ENCODE measurements at regions not wholly inside any gene's neighbourhood (a gene's known extent, or its start where the extent isn't known, plus 50 kb on each side); places are given as distances from the start of the nearest gene placed in this dataset.

GRCh38 chr20:24821391-24821790, 127.7 kb upstream of the CST7 start:
- no peaks in the 10 kb centered on the region for H3K4me1 Mint-ChIP-seq
- no peak overlapping the region for H3K4me3 Mint-ChIP-seq
- peaks cover 14% of the 10 kb centered on the region for H3K27me3 Mint-ChIP-seq
- H3K36me3 Mint-ChIP-seq: no peaks in the 10 kb centered on the region
- no peak for ATAC-seq (ENCODE audit: low read depth)
- DNase-seq (ENCODE audit: low spot score in 2 of 2): no peak
- H3K9me3 Mint-ChIP-seq: no peaks in the 10 kb centered on the region
- H3K27ac Mint-ChIP-seq: no peak overlapping the region

- no peaks in the 10 kb centered on the region for H3K36me3 Mint-ChIP-seq
- H3K4me3 Mint-ChIP-seq: no peak overlapping the region
- no peak for DNase-seq (ENCODE audit: low spot score in 2 of 2)
- peaks cover 9% of the 10 kb centered on the region for H3K27me3 Mint-ChIP-seq
- no peaks in the 10 kb centered on the region for H3K4me1 Mint-ChIP-seq
- no peak for ATAC-seq (ENCODE audit: low read depth)
- no peak overlapping the region for H3K27ac Mint-ChIP-seq
- H3K9me3 Mint-ChIP-seq: no peaks in the 10 kb centered on the region
Measured at GRCh38 chr20:24823176-24823784, 125.8 kb upstream of the CST7 start.

GRCh38 chr20:24823989-24824693, 124.9 kb upstream of the CST7 start:
- no peak for ATAC-seq (ENCODE audit: low read depth)
- H3K9me3 Mint-ChIP-seq: no peaks in the 10 kb centered on the region
- no peaks in the 10 kb centered on the region for H3K4me1 Mint-ChIP-seq
- H3K27ac Mint-ChIP-seq: no peak overlapping the region
- no peak overlapping the region for H3K4me3 Mint-ChIP-seq
- H3K36me3 Mint-ChIP-seq: no peaks in the 10 kb centered on the region
- no peak for DNase-seq (ENCODE audit: low spot score in 2 of 2)
- H3K27me3 Mint-ChIP-seq: peaks cover 5% of the 10 kb centered on the region

- Mint-ChIP-seq H3K9me3 (peaks cover 1% of the 10 kb centered on the region), H3K4me1 (no peaks in the 10 kb centered on the region), H3K27me3 (peaks cover 5% of the 10 kb centered on the region), H3K4me3 (no peak overlapping the region), H3K27ac (no peak overlapping the region), H3K36me3 (no peaks in the 10 kb centered on the region)
- no peak for ATAC-seq (ENCODE audit: low read depth)
- no peak for DNase-seq (ENCODE audit: low spot score in 2 of 2)
Measured at GRCh38 chr20:24825591-24825990, 123.5 kb upstream of the CST7 start.

- Mint-ChIP-seq H3K4me1 (no peaks in the 10 kb centered on the region), H3K36me3 (no peaks in the 10 kb centered on the region), H3K27ac (no peak overlapping the region), H3K27me3 (no peaks in the 10 kb centered on the region), H3K9me3 (peaks cover 1% of the 10 kb centered on the region), H3K4me3 (no peak overlapping the region)
- DNase-seq (ENCODE audit: low spot score in 2 of 2) (no peak), ATAC-seq (ENCODE audit: low read depth) (no peak)
Measured at GRCh38 chr20:24827603-24828295, 121.3 kb upstream of the CST7 start.

- H3K27ac Mint-ChIP-seq: no peak overlapping the region
- H3K27me3 Mint-ChIP-seq: no peaks in the 10 kb centered on the region
- DNase-seq (ENCODE audit: low spot score in 2 of 2) (no peak), ATAC-seq (ENCODE audit: low read depth) (no peak)
- peaks cover 1% of the 10 kb centered on the region for H3K9me3 Mint-ChIP-seq
- no peak overlapping the region for H3K4me3 Mint-ChIP-seq
- no peaks in the 10 kb centered on the region for H3K4me1 Mint-ChIP-seq
- no peaks in the 10 kb centered on the region for H3K36me3 Mint-ChIP-seq
Measured at GRCh38 chr20:24828992-24829648, 119.9 kb upstream of the CST7 start.

GRCh38 chr20:24829649-24830370, 119.3 kb upstream of the CST7 start:
- Mint-ChIP-seq H3K27me3 (no peaks in the 10 kb centered on the region), H3K9me3 (peaks cover 1% of the 10 kb centered on the region), H3K36me3 (no peaks in the 10 kb centered on the region), H3K27ac (no peak overlapping the region), H3K4me3 (no peak overlapping the region), H3K4me1 (no peaks in the 10 kb centered on the region)
- ATAC-seq (ENCODE audit: low read depth) (no peak), DNase-seq (ENCODE audit: low spot score in 2 of 2) (no peak)

GRCh38 chr20:24830649-24831048, 118.4 kb upstream of the CST7 start:
- Mint-ChIP-seq H3K9me3 (peaks cover 1% of the 10 kb centered on the region), H3K36me3 (no peaks in the 10 kb centered on the region), H3K4me1 (no peaks in the 10 kb centered on the region), H3K4me3 (no peak overlapping the region), H3K27me3 (no peaks in the 10 kb centered on the region), H3K27ac (no peak overlapping the region)
- DNase-seq (ENCODE audit: low spot score in 2 of 2): no peak
- no peak for ATAC-seq (ENCODE audit: low read depth)

GRCh38 chr20:24831232-24831631, 117.8 kb upstream of the CST7 start:
- Mint-ChIP-seq H3K4me1 (no peaks in the 10 kb centered on the region), H3K9me3 (peaks cover 1% of the 10 kb centered on the region), H3K27ac (no peak overlapping the region), H3K4me3 (no peak overlapping the region), H3K36me3 (no peaks in the 10 kb centered on the region), H3K27me3 (peaks cover 4% of the 10 kb centered on the region)
- DNase-seq (ENCODE audit: low spot score in 2 of 2): no peak
- no peak for ATAC-seq (ENCODE audit: low read depth)

GRCh38 chr20:24832518-24832917, 116.6 kb upstream of the CST7 start:
- Mint-ChIP-seq H3K9me3 (peaks cover 1% of the 10 kb centered on the region), H3K4me3 (no peak overlapping the region), H3K27me3 (peaks cover 8% of the 10 kb centered on the region), H3K4me1 (no peaks in the 10 kb centered on the region), H3K27ac (no peak overlapping the region), H3K36me3 (no peaks in the 10 kb centered on the region)
- ATAC-seq (ENCODE audit: low read depth) (no peak), DNase-seq (ENCODE audit: low spot score in 2 of 2) (no peak)

- DNase-seq (ENCODE audit: low spot score in 2 of 2) (no peak), ATAC-seq (ENCODE audit: low read depth) (no peak)
- peaks cover 11% of the 10 kb centered on the region for H3K27me3 Mint-ChIP-seq
- no peaks in the 10 kb centered on the region for H3K4me1 Mint-ChIP-seq
- no peak overlapping the region for H3K4me3 Mint-ChIP-seq
- no peaks in the 10 kb centered on the region for H3K36me3 Mint-ChIP-seq
- peaks cover 1% of the 10 kb centered on the region for H3K9me3 Mint-ChIP-seq
- no peak overlapping the region for H3K27ac Mint-ChIP-seq
Measured at GRCh38 chr20:24833592-24833991, 115.5 kb upstream of the CST7 start.

- H3K27me3 Mint-ChIP-seq: peaks cover 15% of the 10 kb centered on the region
- H3K4me3 Mint-ChIP-seq: no peak overlapping the region
- H3K36me3 Mint-ChIP-seq: no peaks in the 10 kb centered on the region
- H3K9me3 Mint-ChIP-seq: peaks cover 1% of the 10 kb centered on the region
- DNase-seq (ENCODE audit: low spot score in 2 of 2): no peak
- H3K27ac Mint-ChIP-seq: no peak overlapping the region
- no peak for ATAC-seq (ENCODE audit: low read depth)
- no peaks in the 10 kb centered on the region for H3K4me1 Mint-ChIP-seq
Measured at GRCh38 chr20:24834310-24834709, 114.8 kb upstream of the CST7 start.

- ATAC-seq (ENCODE audit: low read depth) (no peak), DNase-seq (ENCODE audit: low spot score in 2 of 2) (no peak)
- Mint-ChIP-seq H3K4me1 (no peaks in the 10 kb centered on the region), H3K4me3 (no peak overlapping the region), H3K36me3 (no peaks in the 10 kb centered on the region), H3K27me3 (peaks cover 19% of the 10 kb centered on the region), H3K9me3 (no peaks in the 10 kb centered on the region), H3K27ac (no peak overlapping the region)
Measured at GRCh38 chr20:24835195-24835594, 113.9 kb upstream of the CST7 start.

Measured in memory B cell (primary cell).